CD4-positive, alpha-beta T cell treated with Interleukin-17A for 4 hours (primary cell): ENCODE measurements at regions not wholly inside any gene's neighbourhood (a gene's known extent, or its start where the extent isn't known, plus 50 kb on each side); places are given as distances from the start of the nearest gene placed in this dataset.

Experiments
- DNase-seq: peaks from one replicate; pipeline ENCODE4 v3.0.0-alpha.2; 2020; ENCODE audit warnings: mixed read lengths

- DNase-seq, result no peak
Measured at GRCh38 chr7:118298771-118299170, 74.3 kb downstream of the ANKRD7 start.

GRCh38 chr7:118300177-118300576 lies 75.7 kb downstream of the ANKRD7 start:
- no peak for DNase-seq

GRCh38 chr7:118304100-118304499 lies 79.6 kb downstream of the ANKRD7 start:
- no peak for DNase-seq

- no peak for DNase-seq
Measured at GRCh38 chr7:118305671-118306070, 81.2 kb downstream of the ANKRD7 start.

- no peak for DNase-seq
Measured at GRCh38 chr7:118306771-118307170, 82.3 kb downstream of the ANKRD7 start.

- DNase-seq, result no peak
Measured at GRCh38 chr7:118311121-118311836, 86.8 kb downstream of the ANKRD7 start.

GRCh38 chr7:118312051-118312450 lies 87.5 kb downstream of the ANKRD7 start:
- no peak for DNase-seq

GRCh38 chr7:118312966-118313365 lies 88.5 kb downstream of the ANKRD7 start:
- DNase-seq, result no peak

GRCh38 chr7:118324790-118325449 lies 100.4 kb downstream of the ANKRD7 start:
- no peak for DNase-seq

GRCh38 chr7:118325450-118325808 lies 100.9 kb downstream of the ANKRD7 start:
- no peak for DNase-seq

- no peak for DNase-seq
Measured at GRCh38 chr7:118327174-118327573, 102.7 kb downstream of the ANKRD7 start.

- no peak for DNase-seq
Measured at GRCh38 chr7:118328505-118329211, 104.2 kb downstream of the ANKRD7 start.

GRCh38 chr7:118330388-118330787 lies 105.9 kb downstream of the ANKRD7 start:
- DNase-seq, result no peak

- no peak for DNase-seq
Measured at GRCh38 chr7:118346748-118347147, 122.2 kb downstream of the ANKRD7 start.

- no peak for DNase-seq
Measured at GRCh38 chr7:118349604-118350003, 125.1 kb downstream of the ANKRD7 start.

- DNase-seq, result no peak
Measured at GRCh38 chr7:118350260-118350659, 125.8 kb downstream of the ANKRD7 start.

GRCh38 chr7:118352867-118353453 lies 128.5 kb downstream of the ANKRD7 start:
- DNase-seq, result no peak

GRCh38 chr7:118366363-118366762 lies 141.9 kb downstream of the ANKRD7 start:
- no peak for DNase-seq

GRCh38 chr7:118368958-118369357 lies 144.5 kb downstream of the ANKRD7 start:
- DNase-seq, result no peak

- DNase-seq, result no peak
Measured at GRCh38 chr7:118369987-118370386, 145.5 kb downstream of the ANKRD7 start.

- no peak for DNase-seq
Measured at GRCh38 chr7:118372530-118372929, 148.0 kb downstream of the ANKRD7 start.

GRCh38 chr7:118389629-118390028 lies 165.1 kb downstream of the ANKRD7 start:
- DNase-seq, result no peak

- DNase-seq, result no peak
Measured at GRCh38 chr7:118404211-118404610, 179.7 kb downstream of the ANKRD7 start.

- DNase-seq, result no peak
Measured at GRCh38 chr7:118418433-118418832, 193.9 kb downstream of the ANKRD7 start.
